ENCODE measurements at regions not wholly inside any gene's neighbourhood (a gene's known extent, or its start where the extent isn't known, plus 50 kb on each side); places are given as distances from the start of the nearest gene placed in this dataset.

- TF ChIP-seq CTCF (IDR thresholded peaks at IDR 0.05) (no peak), POLR2A (IDR thresholded peaks at IDR 0.05) (no peak), POLR2AphosphoS5 (IDR thresholded peaks at IDR 0.05) (no peak), EP300 (IDR thresholded peaks at IDR 0.05) (no peak)
Observed at GRCh38 chr3:1552831-1553230, 460.0 kb downstream of the CNTN6 start.

Measured in gastroesophageal sphincter (tissue), 3 donors.